ENCODE measurements at regions not wholly inside any gene's neighbourhood (a gene's known extent, or its start where the extent isn't known, plus 50 kb on each side); places are given as distances from the start of the nearest gene placed in this dataset.

DNA sequence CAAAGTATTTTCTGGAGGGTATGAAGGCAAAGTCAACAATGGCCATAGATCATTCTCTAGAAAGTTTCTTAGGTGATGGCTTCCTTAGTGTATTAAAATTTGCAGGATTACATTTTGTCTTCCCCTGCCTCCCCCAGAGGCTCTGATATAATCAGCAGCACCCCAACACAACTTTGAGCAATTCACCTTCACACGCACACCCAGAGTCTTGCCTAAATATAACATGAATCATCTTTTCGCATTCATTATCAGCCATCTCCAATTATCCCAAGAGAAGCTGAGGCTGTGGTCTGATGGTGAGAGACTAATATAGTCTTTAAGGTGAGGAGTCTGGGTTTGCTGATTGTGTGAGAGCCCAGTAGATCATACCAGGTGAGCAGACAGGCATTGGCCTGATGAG is 343.0 kb downstream of the RRAGC start:
- DNase-seq (ENCODE audit: low read depth in 1 of 2, low spot score in 1 of 2): no peak
- Histone ChIP-seq H3K27ac (replicated peaks) (no peak overlapping the region), H3K4me3 (replicated peaks; ENCODE audit: insufficient read depth, low read length) (no peak overlapping the region), H3K27me3 (ENCODE audit: insufficient read depth, poor library complexity, severe bottlenecking) (no peaks in the 10 kb centered on the region)
- no peak for TF ChIP-seq POLR2AphosphoS5 (IDR thresholded peaks at IDR 0.05; ENCODE audit: low read depth)
- TF ChIP-seq, protein P1, sequence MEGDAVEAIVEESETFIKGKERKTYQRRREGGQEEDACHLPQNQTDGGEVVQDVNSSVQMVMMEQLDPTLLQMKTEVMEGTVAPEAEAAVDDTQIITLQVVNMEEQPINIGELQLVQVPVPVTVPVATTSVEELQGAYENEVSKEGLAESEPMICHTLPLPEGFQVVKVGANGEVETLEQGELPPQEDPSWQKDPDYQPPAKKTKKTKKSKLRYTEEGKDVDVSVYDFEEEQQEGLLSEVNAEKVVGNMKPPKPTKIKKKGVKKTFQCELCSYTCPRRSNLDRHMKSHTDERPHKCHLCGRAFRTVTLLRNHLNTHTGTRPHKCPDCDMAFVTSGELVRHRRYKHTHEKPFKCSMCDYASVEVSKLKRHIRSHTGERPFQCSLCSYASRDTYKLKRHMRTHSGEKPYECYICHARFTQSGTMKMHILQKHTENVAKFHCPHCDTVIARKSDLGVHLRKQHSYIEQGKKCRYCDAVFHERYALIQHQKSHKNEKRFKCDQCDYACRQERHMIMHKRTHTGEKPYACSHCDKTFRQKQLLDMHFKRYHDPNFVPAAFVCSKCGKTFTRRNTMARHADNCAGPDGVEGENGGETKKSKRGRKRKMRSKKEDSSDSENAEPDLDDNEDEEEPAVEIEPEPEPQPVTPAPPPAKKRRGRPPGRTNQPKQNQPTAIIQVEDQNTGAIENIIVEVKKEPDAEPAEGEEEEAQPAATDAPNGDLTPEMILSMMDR (IDR thresholded peaks at IDR 0.05; ENCODE audit: insufficient read depth, low read length): no peak
- TF ChIP-seq, protein P2, sequence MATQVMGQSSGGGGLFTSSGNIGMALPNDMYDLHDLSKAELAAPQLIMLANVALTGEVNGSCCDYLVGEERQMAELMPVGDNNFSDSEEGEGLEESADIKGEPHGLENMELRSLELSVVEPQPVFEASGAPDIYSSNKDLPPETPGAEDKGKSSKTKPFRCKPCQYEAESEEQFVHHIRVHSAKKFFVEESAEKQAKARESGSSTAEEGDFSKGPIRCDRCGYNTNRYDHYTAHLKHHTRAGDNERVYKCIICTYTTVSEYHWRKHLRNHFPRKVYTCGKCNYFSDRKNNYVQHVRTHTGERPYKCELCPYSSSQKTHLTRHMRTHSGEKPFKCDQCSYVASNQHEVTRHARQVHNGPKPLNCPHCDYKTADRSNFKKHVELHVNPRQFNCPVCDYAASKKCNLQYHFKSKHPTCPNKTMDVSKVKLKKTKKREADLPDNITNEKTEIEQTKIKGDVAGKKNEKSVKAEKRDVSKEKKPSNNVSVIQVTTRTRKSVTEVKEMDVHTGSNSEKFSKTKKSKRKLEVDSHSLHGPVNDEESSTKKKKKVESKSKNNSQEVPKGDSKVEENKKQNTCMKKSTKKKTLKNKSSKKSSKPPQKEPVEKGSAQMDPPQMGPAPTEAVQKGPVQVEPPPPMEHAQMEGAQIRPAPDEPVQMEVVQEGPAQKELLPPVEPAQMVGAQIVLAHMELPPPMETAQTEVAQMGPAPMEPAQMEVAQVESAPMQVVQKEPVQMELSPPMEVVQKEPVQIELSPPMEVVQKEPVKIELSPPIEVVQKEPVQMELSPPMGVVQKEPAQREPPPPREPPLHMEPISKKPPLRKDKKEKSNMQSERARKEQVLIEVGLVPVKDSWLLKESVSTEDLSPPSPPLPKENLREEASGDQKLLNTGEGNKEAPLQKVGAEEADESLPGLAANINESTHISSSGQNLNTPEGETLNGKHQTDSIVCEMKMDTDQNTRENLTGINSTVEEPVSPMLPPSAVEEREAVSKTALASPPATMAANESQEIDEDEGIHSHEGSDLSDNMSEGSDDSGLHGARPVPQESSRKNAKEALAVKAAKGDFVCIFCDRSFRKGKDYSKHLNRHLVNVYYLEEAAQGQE (IDR thresholded peaks at IDR 0.05; ENCODE audit: insufficient replicate concordance, low read depth): no peak
- TF ChIP-seq GABPA (IDR thresholded peaks at IDR 0.05; ENCODE audit: low read depth): no peak
- TF ChIP-seq SPI1 (IDR thresholded peaks at IDR 0.05; ENCODE audit: borderline replicate concordance, low read depth): no peak

DNA sequence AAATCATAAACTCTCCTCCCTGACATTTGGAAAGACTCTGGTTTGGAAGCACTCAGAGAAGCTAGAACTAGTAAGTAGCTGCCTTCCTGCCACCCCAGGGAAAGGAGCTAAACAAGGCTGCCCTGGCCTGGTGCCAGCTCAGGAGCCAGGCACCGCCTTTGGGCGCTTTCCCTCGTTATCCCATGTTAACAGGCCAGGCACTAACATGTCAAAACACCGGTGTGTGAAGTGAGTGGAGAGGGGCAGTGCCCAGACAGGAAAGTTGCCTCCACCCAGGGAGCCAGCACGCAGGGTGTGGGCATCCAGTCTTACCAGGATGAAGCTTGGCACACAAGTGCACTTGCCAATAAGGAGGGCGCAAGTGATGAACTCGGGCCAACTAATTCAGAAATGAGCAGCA is 346.8 kb downstream of the RRAGC start:
- Histone ChIP-seq H3K27me3 (ENCODE audit: insufficient read depth, poor library complexity, severe bottlenecking) (peaks cover 4% of the 10 kb centered on the region), H3K4me3 (replicated peaks; ENCODE audit: insufficient read depth, low read length) (no peak overlapping the region), H3K27ac (replicated peaks) (no peak overlapping the region)
- no peak for TF ChIP-seq POLR2AphosphoS5 (IDR thresholded peaks at IDR 0.05; ENCODE audit: low read depth)
- TF ChIP-seq GABPA (IDR thresholded peaks at IDR 0.05; ENCODE audit: low read depth): no peak
- TF ChIP-seq, protein P2 (IDR thresholded peaks at IDR 0.05; ENCODE audit: insufficient replicate concordance, low read depth): no peak
- TF ChIP-seq SPI1 (IDR thresholded peaks at IDR 0.05; ENCODE audit: borderline replicate concordance, low read depth): no peak
- TF ChIP-seq, protein P1 (IDR thresholded peaks at IDR 0.05; ENCODE audit: insufficient read depth, low read length): no peak
- DNase-seq (ENCODE audit: low read depth in 1 of 2, low spot score in 1 of 2): no peak

DNA sequence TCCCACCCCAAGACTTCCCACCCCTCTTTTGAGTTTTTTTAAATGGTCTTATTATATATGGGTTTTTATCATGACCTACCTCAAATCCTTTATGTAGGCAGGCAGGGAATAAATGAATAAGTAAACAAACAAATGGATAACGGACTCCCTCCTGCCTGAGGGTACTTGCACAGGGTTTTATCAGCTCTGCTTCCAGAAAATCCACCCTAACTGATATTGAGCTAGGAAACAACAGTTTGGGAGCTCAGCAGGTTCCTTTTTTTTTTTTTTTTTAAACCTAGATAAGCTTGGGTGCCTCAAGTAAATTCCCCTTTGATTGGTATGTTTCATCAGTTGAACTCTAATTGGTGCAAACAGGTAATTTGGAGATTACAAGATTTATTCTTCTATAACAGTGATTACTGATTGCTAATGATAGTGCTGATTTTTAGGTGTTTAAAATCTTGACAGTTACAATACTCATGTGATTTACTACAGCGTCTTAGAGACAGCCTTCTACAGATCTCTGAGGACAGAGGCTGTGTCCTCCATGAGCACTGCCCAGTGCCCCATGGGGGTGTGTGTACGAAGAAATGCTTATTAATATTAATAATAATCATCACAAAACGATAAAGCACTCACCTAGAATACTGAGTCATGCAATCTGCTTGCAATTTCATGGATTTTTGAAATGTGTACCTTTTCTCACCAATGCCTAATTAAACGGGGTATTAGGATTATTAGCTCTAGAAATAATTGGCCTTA is 347.4 kb downstream of the RRAGC start:
- H3K4me3 ChIP-seq (replicated peaks; ENCODE audit: insufficient read depth, low read length): no peak overlapping the region
- no peak for DNase-seq (ENCODE audit: low read depth in 1 of 2, low spot score in 1 of 2)
- TF ChIP-seq, protein P1 (IDR thresholded peaks at IDR 0.05; ENCODE audit: insufficient read depth, low read length): no peak
- TF ChIP-seq, protein P2 (IDR thresholded peaks at IDR 0.05; ENCODE audit: insufficient replicate concordance, low read depth): no peak
- TF ChIP-seq GABPA (IDR thresholded peaks at IDR 0.05; ENCODE audit: low read depth): no peak
- H3K27me3 ChIP-seq (ENCODE audit: insufficient read depth, poor library complexity, severe bottlenecking): peaks cover 4% of the 10 kb centered on the region
- no peak overlapping the region for H3K27ac ChIP-seq (replicated peaks)

All from HL-60 (cell line).